ENCODE measurements at regions not wholly inside any gene's neighbourhood (a gene's known extent, or its start where the extent isn't known, plus 50 kb on each side); places are given as distances from the start of the nearest gene placed in this dataset.

DNA sequence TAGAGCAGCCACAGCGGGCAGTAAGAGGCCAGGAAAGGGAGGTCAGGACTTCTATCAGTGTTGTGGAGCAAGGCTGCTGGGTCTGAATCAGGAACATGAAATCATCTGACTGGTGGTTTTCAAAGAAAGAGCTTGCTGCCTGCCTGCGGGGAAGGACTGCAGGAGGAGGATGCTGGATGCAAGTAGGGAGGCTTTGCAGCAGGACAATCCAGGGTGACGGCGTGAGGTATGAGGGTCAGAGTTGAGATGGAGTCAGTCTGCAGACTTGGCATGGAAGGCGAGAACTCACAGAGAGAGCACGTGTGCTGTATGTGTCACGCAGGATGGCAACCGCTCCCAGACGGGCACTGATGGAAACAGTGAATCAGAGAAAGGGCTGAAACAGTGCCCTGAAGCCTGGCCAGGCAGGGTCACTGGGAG is 59.2 kb upstream of the CD93 start:
- TF ChIP-seq ZNF350 (tag by site-specific recombination; IDR thresholded peaks at IDR 0.05): no peak
- TF ChIP-seq, protein P1, sequence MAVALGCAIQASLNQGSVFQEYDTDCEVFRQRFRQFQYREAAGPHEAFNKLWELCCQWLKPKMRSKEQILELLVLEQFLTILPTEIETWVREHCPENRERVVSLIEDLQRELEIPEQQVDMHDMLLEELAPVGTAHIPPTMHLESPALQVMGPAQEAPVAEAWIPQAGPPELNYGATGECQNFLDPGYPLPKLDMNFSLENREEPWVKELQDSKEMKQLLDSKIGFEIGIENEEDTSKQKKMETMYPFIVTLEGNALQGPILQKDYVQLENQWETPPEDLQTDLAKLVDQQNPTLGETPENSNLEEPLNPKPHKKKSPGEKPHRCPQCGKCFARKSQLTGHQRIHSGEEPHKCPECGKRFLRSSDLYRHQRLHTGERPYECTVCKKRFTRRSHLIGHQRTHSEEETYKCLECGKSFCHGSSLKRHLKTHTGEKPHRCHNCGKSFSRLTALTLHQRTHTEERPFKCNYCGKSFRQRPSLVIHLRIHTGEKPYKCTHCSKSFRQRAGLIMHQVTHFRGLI (tag by site-specific recombination; IDR thresholded peaks at IDR 0.05): no peak
- no peak for TF ChIP-seq ZNF777 (tag by site-specific recombination; IDR thresholded peaks at IDR 0.05; ENCODE audit: borderline replicate concordance)
